Left ventricle myocardium inferior (tissue), 1 donor: ENCODE measurements at regions not wholly inside any gene's neighbourhood (a gene's known extent, or its start where the extent isn't known, plus 50 kb on each side); places are given as distances from the start of the nearest gene placed in this dataset.

Source experiments
- DNase-seq: peaks from one replicate; pipeline ENCODE4 v3.0.0-alpha.2; 2020
- H3K27ac ChIP-seq: fragments of 200-600 bp; replicated peaks from 2 replicates; pipeline ENCODE4 v1.8.0; 2021
- H3K27me3 ChIP-seq: fragments of 200-600 bp; 2 replicates; pipeline ENCODE4 v1.8.0; 2021; ENCODE audit warnings: low read depth
- H3K36me3 ChIP-seq: fragments of 200-600 bp; 2 replicates; pipeline ENCODE4 v1.8.0; 2021
- H3K4me1 ChIP-seq: fragments of 200-600 bp; 2 replicates; pipeline ENCODE4 v1.8.0; 2021
- H3K4me3 ChIP-seq: fragments of 200-600 bp; 2 replicates; pipeline ENCODE4 v1.8.0; 2021; ENCODE audit warnings: mild to moderate bottlenecking, moderate library complexity
- H3K9me3 ChIP-seq: fragments of 200-600 bp; replicated peaks from 2 replicates; pipeline ENCODE4 v1.8.0; 2021
- CTCF ChIP-seq: fragments of 200-600 bp; IDR thresholded peaks from 2 replicates; pipeline ENCODE4 v1.8.0; 2021; ENCODE audit warnings: antibody characterized with exemption, mild to moderate bottlenecking, borderline replicate concordance
- intact Hi-C: fragments of 100-400 bp; cut with micrococcal nuclease; formaldehyde crosslinking; loops from one replicate; pipeline ENCODE4 v1.11.0; 2022
- donor health status: DM: no; HTN: yes; CAD: no; lungs with severe emphysema.

DNA sequence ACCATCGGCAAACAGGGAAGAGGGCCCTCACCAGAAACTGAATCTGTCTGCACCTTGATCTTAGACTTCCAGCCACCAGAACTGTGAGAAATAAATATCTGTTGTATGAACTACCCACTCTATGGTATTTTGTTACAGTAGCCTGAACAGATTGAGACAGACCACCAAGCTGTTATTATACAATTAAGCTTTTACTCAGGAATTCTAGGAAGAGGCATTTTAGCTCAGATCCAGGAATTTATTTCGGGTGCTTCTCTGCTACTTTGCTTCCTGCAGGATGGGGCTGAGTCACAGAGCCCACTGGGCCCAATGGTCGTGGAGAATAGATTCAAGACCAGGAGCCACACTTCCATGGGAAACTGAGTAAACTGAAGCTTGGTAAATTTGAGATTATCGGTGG is 145.5 kb upstream of the PFN2 start:
- Histone ChIP-seq H3K4me3 (no peak overlapping the region), H3K4me1 (no peaks in the 10 kb centered on the region), H3K36me3 (no peaks in the 10 kb centered on the region), H3K27ac (no peak overlapping the region), H3K9me3 (no peaks in the 10 kb centered on the region), H3K27me3 (no peaks in the 10 kb centered on the region)
- no peak for DNase-seq
- intact Hi-C loops, result no loop called here
- TF ChIP-seq CTCF, result no peak

GRCh38 chr3:150114873-150115540 is 144.3 kb upstream of the PFN2 start:
- no peak for TF ChIP-seq CTCF
- Histone ChIP-seq H3K36me3 (no peaks in the 10 kb centered on the region), H3K27me3 (no peaks in the 10 kb centered on the region), H3K4me1 (no peaks in the 10 kb centered on the region), H3K27ac (no peak overlapping the region), H3K9me3 (no peaks in the 10 kb centered on the region), H3K4me3 (no peak overlapping the region)
- intact Hi-C loops, result no loop called here
- DNase-seq, result no peak

DNA sequence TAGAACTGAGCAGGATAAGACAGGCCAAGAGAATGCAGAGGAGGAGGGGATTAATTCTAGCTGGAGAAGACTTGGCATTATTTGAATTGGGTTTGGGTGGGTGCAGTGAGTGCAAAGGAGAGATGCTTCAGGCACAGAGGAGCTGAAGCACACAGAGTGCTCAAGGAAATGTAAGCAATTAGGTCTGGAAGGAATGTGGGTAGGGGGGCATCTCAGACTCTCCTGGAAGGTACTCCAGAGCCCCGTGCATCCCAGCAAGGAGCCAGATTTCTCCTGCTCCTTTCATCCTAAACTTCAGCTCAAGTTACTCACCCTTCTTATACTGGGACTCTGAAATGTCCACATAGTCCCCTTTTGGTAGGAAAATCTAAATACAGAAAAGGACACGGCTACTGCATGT is 143.6 kb upstream of the PFN2 start:
- Histone ChIP-seq H3K36me3 (no peaks in the 10 kb centered on the region), H3K4me1 (no peaks in the 10 kb centered on the region), H3K27ac (no peak overlapping the region), H3K9me3 (no peaks in the 10 kb centered on the region), H3K27me3 (no peaks in the 10 kb centered on the region), H3K4me3 (no peak overlapping the region)
- no peak for TF ChIP-seq CTCF
- intact Hi-C loops, result no loop called here
- no peak for DNase-seq

- Histone ChIP-seq H3K4me1 (peaks cover 5% of the 10 kb centered on the region), H3K27me3 (no peaks in the 10 kb centered on the region), H3K36me3 (no peaks in the 10 kb centered on the region), H3K4me3 (no peak overlapping the region), H3K9me3 (no peaks in the 10 kb centered on the region), H3K27ac (no peak overlapping the region)
- intact Hi-C loops, result no loop called here
- DNase-seq, result no peak
- no peak for TF ChIP-seq CTCF
Observed at GRCh38 chr3:150110097-150110496, 139.4 kb upstream of the PFN2 start.

GRCh38 chr3:150107429-150108175 is 136.9 kb upstream of the PFN2 start:
- H3K4me3 ChIP-seq, result no peak overlapping the region
- intact Hi-C loops, result no loop called here
- H3K27ac ChIP-seq, result no peak overlapping the region
- H3K27me3 ChIP-seq, result no peaks in the 10 kb centered on the region
- H3K36me3 ChIP-seq, result no peaks in the 10 kb centered on the region
- no peak for TF ChIP-seq CTCF
- peaks cover 5% of the 10 kb centered on the region for H3K4me1 ChIP-seq
- no peaks in the 10 kb centered on the region for H3K9me3 ChIP-seq
- no peak for DNase-seq
